HUES64 (cell line): ENCODE measurements at regions not wholly inside any gene's neighbourhood (a gene's known extent, or its start where the extent isn't known, plus 50 kb on each side); places are given as distances from the start of the nearest gene placed in this dataset.
"Not testable (repeated sequence)": the region's sequence is repeated elsewhere in the genome, so short reads cannot be mapped to it uniquely, and the experiment has no call there.

Source experiments
- H3K27ac ChIP-seq: 2 replicates; pipeline ENCODE4 v1.7.0; 2013; ENCODE audit warnings: low read depth, low read length, inconsistent platforms
- H3K27me3 ChIP-seq: 2 replicates; pipeline ENCODE4 v1.6.1; 2013; ENCODE audit warnings: mild to moderate bottlenecking, low read length; ENCODE audit not compliant: insufficient read depth
- H3K36me3 ChIP-seq: 2 replicates; pipeline ENCODE4 v1.6.1; 2013; ENCODE audit warnings: mild to moderate bottlenecking, low read length; ENCODE audit not compliant: insufficient read depth
- H3K4me1 ChIP-seq: 2 replicates; pipeline ENCODE4 v1.6.1; 2013; ENCODE audit warnings: mild to moderate bottlenecking, low read length, moderate library complexity; ENCODE audit not compliant: insufficient read depth
- H3K4me3 ChIP-seq: 2 replicates; pipeline ENCODE4 v1.5.1; 2013; ENCODE audit warnings: mild to moderate bottlenecking, low read length, moderate library complexity
- H3K9ac ChIP-seq: 2 replicates; pipeline ENCODE4 v1.6.1; 2013; ENCODE audit warnings: mild to moderate bottlenecking, low read depth, low read length
- H3K9me3 ChIP-seq: 2 replicates; pipeline ENCODE4 v1.6.1; 2013; ENCODE audit warnings: low read depth, low read length; ENCODE audit not compliant: insufficient read depth
- WGBS: fragments of 150-250, 120-280 bp; methylation state at CpG from one replicate; pipeline ENCODE4 v1.1.7; 2013; ENCODE audit warnings: missing lambda C conversion rate; 5-methylcytosine and 5-hydroxymethylcytosine counted together

GRCh38 chr20:29745534-29746245, 1511.8 kb upstream of the DEFB115 start:
- WGBS, result 82% methylated on average over 26 of the region's 26 CpGs
- peaks cover 73% of the 10 kb centered on the region for H3K9me3 ChIP-seq
- H3K27ac ChIP-seq, result not testable (repeated sequence)

GRCh38 chr20:29750268-29750899, 1507.1 kb upstream of the DEFB115 start:
- no peak overlapping the region for H3K27ac ChIP-seq
- WGBS, result 95% methylated on average over 33 of the region's 33 CpGs
- H3K27me3 ChIP-seq, result no peaks in the 10 kb centered on the region

More at GRCh38 chr20:29745534-29746245, 1511.8 kb upstream of the DEFB115 start:
- not testable (repeated sequence) for H3K27me3 ChIP-seq, H3K4me3 ChIP-seq, H3K4me1 ChIP-seq, H3K9ac ChIP-seq, H3K36me3 ChIP-seq

GRCh38 chr20:29752644-29753425, 1504.6 kb upstream of the DEFB115 start:
- 89% methylated on average over 22 of the region's 24 CpGs for WGBS
- H3K9ac ChIP-seq, H3K4me1 ChIP-seq, H3K4me3 ChIP-seq, H3K27ac ChIP-seq, H3K36me3 ChIP-seq, H3K27me3 ChIP-seq: not testable (repeated sequence)
- H3K9me3 ChIP-seq, result peaks cover 63% of the 10 kb centered on the region

More at GRCh38 chr20:29750268-29750899, 1507.1 kb upstream of the DEFB115 start:
- peaks cover 66% of the 10 kb centered on the region for H3K9me3 ChIP-seq
- H3K4me1 ChIP-seq, result no peaks in the 10 kb centered on the region
- no peak overlapping the region for H3K4me3 ChIP-seq
- no peaks in the 10 kb centered on the region for H3K36me3 ChIP-seq
- no peak overlapping the region for H3K9ac ChIP-seq

- WGBS, result 92% methylated on average over 15 of the region's 15 CpGs
- H3K4me1 ChIP-seq, H3K4me3 ChIP-seq, H3K36me3 ChIP-seq, H3K27ac ChIP-seq, H3K27me3 ChIP-seq, H3K9ac ChIP-seq: not testable (repeated sequence)
- peaks cover 61% of the 10 kb centered on the region for H3K9me3 ChIP-seq
Observed at GRCh38 chr20:29753426-29753746, 1504.1 kb upstream of the DEFB115 start.

GRCh38 chr20:29753879-29754278, 1503.6 kb upstream of the DEFB115 start:
- not testable (repeated sequence) for H3K4me3 ChIP-seq, H3K9ac ChIP-seq, H3K27me3 ChIP-seq, H3K36me3 ChIP-seq, H3K27ac ChIP-seq, H3K4me1 ChIP-seq
- peaks cover 60% of the 10 kb centered on the region for H3K9me3 ChIP-seq
- 92% methylated on average over 19 of the region's 19 CpGs for WGBS

GRCh38 chr20:29755854-29756498, 1501.5 kb upstream of the DEFB115 start:
- H3K27ac ChIP-seq, H3K36me3 ChIP-seq, H3K4me1 ChIP-seq, H3K9ac ChIP-seq, H3K27me3 ChIP-seq, H3K4me3 ChIP-seq: not testable (repeated sequence)
- peaks cover 60% of the 10 kb centered on the region for H3K9me3 ChIP-seq
- WGBS, result 73% methylated on average over 3 of the region's 4 CpGs

- no peaks in the 10 kb centered on the region for H3K27me3 ChIP-seq
- peaks cover 61% of the 10 kb centered on the region for H3K9me3 ChIP-seq
- 89% methylated on average over 16 of the region's 17 CpGs for WGBS
- H3K36me3 ChIP-seq, result no peaks in the 10 kb centered on the region
- H3K27ac ChIP-seq, result no peak overlapping the region
- H3K4me1 ChIP-seq, result no peaks in the 10 kb centered on the region
- no peak overlapping the region for H3K4me3 ChIP-seq
- no peak overlapping the region for H3K9ac ChIP-seq
Observed at GRCh38 chr20:29756664-29757063, 1500.8 kb upstream of the DEFB115 start.

- WGBS, result 92% methylated on average over 42 of the region's 45 CpGs
- not testable (repeated sequence) for H3K9ac ChIP-seq, H3K27me3 ChIP-seq
Observed at GRCh38 chr20:29761621-29762385, 1495.7 kb upstream of the DEFB115 start.

GRCh38 chr20:29762620-29763019, 1494.8 kb upstream of the DEFB115 start:
- H3K9ac ChIP-seq, result no peak overlapping the region
- no peak overlapping the region for H3K27ac ChIP-seq
- WGBS, result 91% methylated on average over 21 of the region's 21 CpGs
- H3K36me3 ChIP-seq, result no peaks in the 10 kb centered on the region
- H3K9me3 ChIP-seq, result peaks cover 63% of the 10 kb centered on the region
- H3K4me3 ChIP-seq, result no peak overlapping the region
- H3K4me1 ChIP-seq, result no peaks in the 10 kb centered on the region
- no peaks in the 10 kb centered on the region for H3K27me3 ChIP-seq

More at GRCh38 chr20:29761621-29762385, 1495.7 kb upstream of the DEFB115 start:
- H3K27ac ChIP-seq, H3K4me3 ChIP-seq, H3K36me3 ChIP-seq, H3K4me1 ChIP-seq: not testable (repeated sequence)
- peaks cover 58% of the 10 kb centered on the region for H3K9me3 ChIP-seq

- Histone ChIP-seq H3K9ac (no peak overlapping the region), H3K27me3 (no peaks in the 10 kb centered on the region), H3K4me3 (no peak overlapping the region), H3K4me1 (no peaks in the 10 kb centered on the region), H3K36me3 (no peaks in the 10 kb centered on the region), H3K27ac (no peak overlapping the region), H3K9me3 (peaks cover 61% of the 10 kb centered on the region)
- 92% methylated on average over 24 of the region's 29 CpGs for WGBS
Observed at GRCh38 chr20:29763821-29764511, 1493.5 kb upstream of the DEFB115 start.
